Fibroblast of pulmonary artery (primary cell): ENCODE measurements at regions not wholly inside any gene's neighbourhood (a gene's known extent, or its start where the extent isn't known, plus 50 kb on each side); places are given as distances from the start of the nearest gene placed in this dataset.

Experiments used
- DNase-seq: peaks from one replicate; pipeline ENCODE4 v3.0.0-alpha.2; 2010; ENCODE audit warnings: low read depth
- H3K4me3 ChIP-seq: replicated peaks from 2 replicates; pipeline ENCODE4 v1.5.1; 2011; ENCODE audit warnings: low read depth, mild to moderate bottlenecking, control low read depth, low read length, moderate library complexity
- CTCF ChIP-seq: IDR thresholded peaks from 2 replicates; pipeline ENCODE4 v1.5.1; 2011; ENCODE audit warnings: mild to moderate bottlenecking, control low read depth, low read length, inconsistent platforms; ENCODE audit errors: missing control alignments

- no peak for DNase-seq
- TF ChIP-seq CTCF, result no peak
- H3K4me3 ChIP-seq, result no peak overlapping the region
These were observed 429.2 kb downstream of the TDRD15 start for GRCh38 chr2:21552981-21553380.

GRCh38 chr2:21559351-21559750 is 435.6 kb downstream of the TDRD15 start:
- no peak overlapping the region for H3K4me3 ChIP-seq
- DNase-seq, result no peak
- TF ChIP-seq CTCF, result no peak

- no peak overlapping the region for H3K4me3 ChIP-seq
- no peak for DNase-seq
- TF ChIP-seq CTCF, result no peak
These were observed 438.2 kb downstream of the TDRD15 start for GRCh38 chr2:21561965-21562364.

- no peak overlapping the region for H3K4me3 ChIP-seq
- no peak for DNase-seq
- TF ChIP-seq CTCF, result no peak
These were observed 443.6 kb downstream of the TDRD15 start for GRCh38 chr2:21567395-21567794.

GRCh38 chr2:21571686-21572085 is 447.9 kb downstream of the TDRD15 start:
- no peak for TF ChIP-seq CTCF
- H3K4me3 ChIP-seq, result no peak overlapping the region
- DNase-seq, result no peak

GRCh38 chr2:21580391-21580790 is 456.6 kb downstream of the TDRD15 start:
- TF ChIP-seq CTCF, result no peak
- no peak overlapping the region for H3K4me3 ChIP-seq
- DNase-seq, result no peak

- no peak for DNase-seq
- TF ChIP-seq CTCF, result no peak
- no peak overlapping the region for H3K4me3 ChIP-seq
These were observed 462.1 kb downstream of the TDRD15 start for GRCh38 chr2:21585881-21586280.
